ENCODE measurements at regions not wholly inside any gene's neighbourhood (a gene's known extent, or its start where the extent isn't known, plus 50 kb on each side); places are given as distances from the start of the nearest gene placed in this dataset.

GRCh38 chr6:137775720-137776119 is 91.3 kb upstream of the TNFAIP3 start:
- no peak for TF ChIP-seq CTCF (IDR thresholded peaks at IDR 0.05)
- no peak for TF ChIP-seq POLR2A (IDR thresholded peaks at IDR 0.05)

Measured in right lobe of liver (tissue), 4 donors.